Activated CD4-positive, alpha-beta T cell treated with anti-CD3 and anti-CD28 coated beads for 24 hours (primary cell): ENCODE measurements at regions not wholly inside any gene's neighbourhood (a gene's known extent, or its start where the extent isn't known, plus 50 kb on each side); places are given as distances from the start of the nearest gene placed in this dataset.
"Not testable (repeated sequence)": the region's sequence is repeated elsewhere in the genome, so short reads cannot be mapped to it uniquely, and the experiment has no call there.

Experiments used
- DNase-seq, 2 donors: peaks; one replicate each; pipeline ENCODE4 v3.0.0-alpha.2; 2020; ENCODE audit warnings: low read depth in 2 of 2

DNA sequence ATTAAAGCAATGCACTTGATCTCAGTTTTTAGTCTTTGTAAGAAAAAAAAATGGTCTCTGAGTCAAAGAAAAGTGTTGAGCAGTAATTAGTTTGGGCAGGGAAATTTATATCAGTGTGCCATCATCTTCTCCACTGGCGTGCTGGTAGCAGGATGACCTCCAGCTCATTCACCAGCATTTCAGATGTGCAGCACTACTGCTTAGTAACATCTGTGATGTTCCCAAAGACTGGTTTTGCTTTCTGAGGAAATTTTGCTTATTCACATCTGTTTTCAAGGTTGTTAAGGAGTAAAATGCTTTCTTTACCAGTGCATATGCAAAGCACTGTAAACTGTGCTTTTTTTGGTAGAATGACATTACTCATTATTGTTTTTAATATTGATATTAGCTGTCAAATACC is 540.4 kb downstream of the TRAM1L1 start:
- no peak for DNase-seq

DNA sequence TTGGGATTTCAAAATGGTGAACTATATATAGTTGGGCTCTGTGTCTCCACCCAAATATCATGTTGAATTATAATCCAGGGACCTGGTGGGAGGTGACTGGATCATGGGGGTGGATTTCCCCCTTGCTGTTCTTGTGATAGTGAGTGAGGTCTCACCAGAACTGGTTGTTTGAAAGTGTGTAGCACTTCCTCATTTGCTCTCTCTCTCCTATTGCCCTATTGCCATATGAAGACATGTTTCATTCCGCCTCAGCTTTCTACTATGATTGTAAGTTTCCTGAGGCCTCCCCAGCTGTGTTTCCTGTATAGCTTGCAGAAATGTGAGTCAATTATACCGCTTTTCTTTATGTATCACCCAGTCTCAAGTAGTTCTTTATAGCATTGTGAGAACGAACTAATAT is 545.6 kb downstream of the TRAM1L1 start:
- DNase-seq = no peak

- no peak for DNase-seq
Measured at GRCh38 chr4:116537828-116538227, 547.5 kb downstream of the TRAM1L1 start.

DNA sequence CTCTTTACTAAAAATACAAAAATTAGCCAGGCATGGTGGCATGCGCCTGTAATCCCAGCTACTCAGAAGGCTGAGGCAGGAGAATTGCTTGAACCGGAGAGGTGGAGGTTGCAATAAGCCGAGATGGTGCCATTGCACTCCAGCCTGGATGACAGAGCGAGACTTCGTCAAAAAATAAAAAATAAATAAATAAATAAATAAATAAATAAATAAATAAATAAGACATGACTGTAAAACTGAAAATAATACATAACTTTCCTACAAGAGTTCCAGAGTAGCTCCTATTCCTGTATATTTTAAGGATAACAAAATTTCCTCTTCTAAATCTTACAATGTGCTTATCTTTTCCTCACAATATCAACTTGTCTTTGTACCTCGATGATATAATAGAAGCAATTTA is 549.4 kb downstream of the TRAM1L1 start:
- not testable (repeated sequence) for DNase-seq

- DNase-seq = no peak
Measured at GRCh38 chr4:116531870-116532269, 553.5 kb downstream of the TRAM1L1 start.

DNA sequence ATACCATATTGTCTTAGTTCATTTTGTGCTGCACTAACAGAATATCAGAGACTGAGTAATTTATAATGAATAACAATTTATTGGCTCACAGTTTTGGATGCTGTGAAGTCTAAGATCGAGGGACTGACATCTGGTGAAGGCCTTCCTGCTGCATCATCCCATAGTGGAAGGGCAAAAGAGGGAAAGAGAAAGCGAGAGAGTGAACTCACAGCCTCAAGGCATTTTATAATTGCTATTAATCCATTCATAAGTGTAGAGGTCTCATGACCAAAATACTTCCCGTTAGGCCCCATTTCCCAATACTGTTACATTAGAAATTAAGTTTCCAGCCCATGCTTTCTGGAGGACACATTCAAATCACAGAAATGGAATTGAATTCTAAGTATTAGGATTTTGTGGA is 554.4 kb downstream of the TRAM1L1 start:
- DNase-seq = no peak

DNA sequence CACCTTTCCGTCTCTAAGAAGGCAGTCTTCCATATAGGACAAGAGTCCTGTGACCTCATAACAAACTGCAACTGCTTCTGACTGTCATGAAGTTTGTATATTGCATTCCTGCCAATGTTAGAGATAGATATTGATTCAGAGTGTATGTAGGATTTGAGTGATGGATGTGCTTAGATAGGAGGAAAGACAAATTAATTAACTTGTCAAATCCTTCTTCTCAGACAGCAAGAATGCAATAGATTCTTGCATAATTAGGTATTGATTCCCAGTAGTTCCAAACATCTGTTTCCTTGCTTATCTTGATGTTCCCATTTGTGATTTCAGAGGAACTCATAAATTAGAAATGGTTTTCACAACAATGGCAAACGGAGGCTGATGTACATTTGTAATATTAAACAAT is 555.3 kb downstream of the TRAM1L1 start:
- no peak for DNase-seq

- no peak for DNase-seq
Measured at GRCh38 chr4:116529129-116529528, 556.2 kb downstream of the TRAM1L1 start.

DNA sequence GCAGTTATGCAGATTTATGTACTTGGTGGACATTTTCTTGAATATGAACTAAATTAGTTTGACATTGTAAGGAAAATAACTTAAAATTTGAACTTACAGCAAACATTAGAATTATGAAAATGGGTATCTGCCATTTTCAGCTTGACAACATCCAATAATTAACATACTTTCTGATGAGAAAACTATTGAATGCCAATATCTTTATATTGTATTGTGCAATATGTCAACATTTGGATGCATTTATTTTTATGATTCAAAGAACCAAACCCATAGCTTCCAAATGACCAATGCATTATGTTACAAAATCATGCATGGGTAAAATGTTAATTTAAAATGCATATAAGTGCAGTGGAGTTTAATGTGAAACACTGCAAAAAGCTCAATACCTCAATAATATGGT is 562.5 kb downstream of the TRAM1L1 start:
- no peak for DNase-seq

DNA sequence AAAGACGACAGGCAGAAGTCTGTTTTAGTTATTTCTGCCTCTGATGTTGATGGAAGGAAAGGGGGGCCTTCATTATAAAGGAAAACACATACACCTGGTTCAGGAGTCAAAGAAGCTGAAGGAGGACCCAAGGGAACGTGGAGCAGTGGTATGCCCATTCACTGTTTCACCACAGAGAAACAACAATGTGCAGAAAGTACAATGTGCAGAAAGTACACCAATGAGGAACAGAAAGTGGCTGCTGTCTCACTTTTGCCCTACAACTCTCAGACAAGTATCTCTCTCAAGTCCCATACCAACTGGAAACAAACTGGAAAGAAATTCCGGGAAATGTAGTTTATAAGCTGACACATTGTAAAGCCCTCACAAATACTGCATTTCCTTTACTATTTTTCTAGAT is 564.5 kb downstream of the TRAM1L1 start:
- no peak for DNase-seq

DNA sequence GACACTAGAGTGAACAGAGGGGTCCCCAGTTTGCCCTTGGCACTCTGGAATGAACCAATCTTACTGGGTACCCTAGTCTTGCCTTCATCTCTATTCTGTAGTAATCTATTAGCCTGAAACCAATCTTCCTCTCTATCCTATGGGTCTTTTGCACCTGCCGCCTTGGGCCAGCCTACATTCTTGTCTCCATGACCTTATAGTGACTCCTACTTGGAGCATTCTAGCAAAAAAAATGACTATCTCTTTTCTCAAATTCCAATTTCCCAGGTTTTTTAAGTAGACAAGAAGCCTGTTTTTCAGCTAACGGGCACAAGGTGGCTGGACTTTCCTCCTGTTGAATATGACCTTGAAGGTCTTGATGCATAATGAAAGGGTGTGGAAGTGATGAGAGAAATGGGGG is 568.7 kb downstream of the TRAM1L1 start:
- DNase-seq = no peak

GRCh38 chr4:116515959-116516358 is 569.4 kb downstream of the TRAM1L1 start:
- DNase-seq = no peak

DNA sequence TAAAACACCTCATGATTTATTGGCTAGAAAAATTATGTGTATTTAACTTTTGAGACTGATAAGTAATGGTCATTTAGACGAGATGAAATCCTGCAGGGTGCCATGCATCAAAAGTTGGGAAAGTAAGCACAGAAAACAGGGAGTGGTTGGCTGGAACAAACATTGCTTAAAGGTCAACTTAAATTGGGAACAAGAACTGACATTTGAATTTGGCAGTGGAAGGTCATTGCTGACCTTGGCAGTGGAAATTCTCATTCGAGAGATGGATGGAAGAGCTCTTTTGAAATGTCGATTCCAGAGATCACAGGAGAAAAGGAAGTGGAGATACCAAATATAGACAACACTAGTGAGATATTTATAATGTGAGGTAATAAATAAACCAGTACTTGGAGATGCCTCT is 572.8 kb downstream of the TRAM1L1 start:
- no peak for DNase-seq

DNA sequence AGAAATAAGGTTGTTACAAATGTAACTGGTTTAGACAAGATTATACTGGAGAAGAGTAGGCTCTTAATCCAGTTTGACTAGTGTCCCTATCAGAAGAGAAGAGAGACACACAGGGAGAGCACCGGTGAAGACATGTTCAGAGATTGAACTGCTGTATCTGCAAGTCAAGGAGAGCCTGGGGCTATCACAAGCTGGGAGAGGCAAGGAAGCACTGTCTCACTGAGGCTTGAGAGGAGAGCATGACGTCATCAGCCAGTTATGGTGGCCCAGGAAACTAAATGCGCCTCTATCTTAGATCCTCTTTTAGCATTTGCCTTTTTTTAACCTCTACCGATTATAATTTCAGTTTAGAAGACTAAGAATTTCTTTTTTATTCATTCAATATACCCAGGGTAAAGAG is 583.4 kb downstream of the TRAM1L1 start:
- no peak for DNase-seq

- DNase-seq = no peak
Measured at GRCh38 chr4:116500225-116500624, 585.2 kb downstream of the TRAM1L1 start.

GRCh38 chr4:116489739-116490138 is 595.6 kb downstream of the TRAM1L1 start:
- DNase-seq = no peak

DNA sequence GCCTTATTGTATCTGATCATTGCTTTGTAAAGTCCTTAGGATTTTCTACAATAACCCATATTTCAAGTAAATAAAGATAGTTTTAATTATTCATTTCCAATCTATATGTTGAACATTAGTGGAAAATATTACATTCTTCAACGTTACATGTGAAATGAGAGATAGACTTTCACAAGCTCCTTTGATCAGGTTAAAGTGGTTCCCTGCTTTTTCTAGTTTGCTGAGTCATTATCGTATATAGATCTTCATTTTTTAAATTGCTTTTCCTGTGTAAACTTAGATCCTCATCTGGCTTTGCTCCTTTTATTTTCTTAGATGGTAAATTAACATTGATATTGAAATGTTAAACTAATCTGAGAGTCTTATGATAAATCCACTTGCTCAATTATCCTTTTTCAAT is 599.0 kb downstream of the TRAM1L1 start:
- DNase-seq = no peak

DNA sequence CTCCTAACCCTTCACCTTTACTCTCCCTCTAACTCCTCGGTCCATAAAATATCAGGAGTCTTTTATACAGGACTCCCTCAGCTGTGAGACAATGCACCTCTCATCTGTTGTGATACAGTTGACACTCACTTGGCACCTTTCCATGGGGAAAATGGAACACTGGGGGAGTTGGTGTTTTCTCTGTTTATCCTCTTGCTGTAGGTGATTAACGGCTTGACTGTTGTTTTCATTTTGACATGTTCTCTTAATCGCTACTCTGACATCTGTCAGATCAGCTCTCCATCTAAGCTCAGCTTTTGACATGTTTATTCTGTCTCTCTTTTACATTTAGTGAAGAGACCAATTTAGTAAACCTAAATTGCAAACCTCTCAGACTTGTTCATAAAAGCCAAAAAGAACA is 604.8 kb downstream of the TRAM1L1 start:
- no peak for DNase-seq

- DNase-seq = no peak
Measured at GRCh38 chr4:116478343-116478742, 607.0 kb downstream of the TRAM1L1 start.

DNA sequence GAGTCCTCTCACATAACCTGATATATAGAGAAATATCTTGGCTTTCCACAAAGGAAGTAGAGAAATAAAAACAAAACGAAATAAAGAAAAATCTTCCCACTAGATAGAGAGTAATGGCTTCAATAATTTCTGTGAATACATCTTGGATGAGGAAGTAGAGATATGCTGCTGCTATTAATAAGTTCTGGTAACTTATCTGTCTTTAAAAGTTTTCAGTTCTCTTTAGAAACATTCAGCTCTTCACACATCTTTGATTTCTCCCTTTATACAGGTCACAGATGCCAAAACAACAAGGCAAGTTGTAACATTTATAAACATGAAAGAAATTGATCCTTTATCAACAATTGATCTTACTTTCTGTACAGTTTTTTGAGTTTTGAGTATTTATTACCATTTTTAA is 615.8 kb downstream of the TRAM1L1 start:
- no peak for DNase-seq

GRCh38 chr4:116453127-116453526 is 632.2 kb downstream of the TRAM1L1 start:
- DNase-seq = no peak

- no peak for DNase-seq
Measured at GRCh38 chr4:116449764-116450163, 635.6 kb downstream of the TRAM1L1 start.

- no peak for DNase-seq
Measured at GRCh38 chr4:116444117-116444516, 641.3 kb downstream of the TRAM1L1 start.

- no peak for DNase-seq
Measured at GRCh38 chr4:116438981-116439729, 646.2 kb downstream of the TRAM1L1 start.
